Esophagus muscularis mucosa (tissue), 4 donors: ENCODE measurements at regions not wholly inside any gene's neighbourhood (a gene's known extent, or its start where the extent isn't known, plus 50 kb on each side); places are given as distances from the start of the nearest gene placed in this dataset.

ENCODE experiments used
- DNase-seq: peaks from one replicate; pipeline ENCODE4 v3.0.0-alpha.2; 2017; ENCODE audit errors: extremely low spot score
- H3K27ac ChIP-seq, 4 donors: fragments of 200-600 bp; sonication (generic); replicated peaks in 1 of 4; 1 replicate in 3 of 4; 2 replicates in 1 of 4; pipeline ENCODE4 v1.5.1; 2016 to 2019; ENCODE audit warnings: mild to moderate bottlenecking in 1 of 4
- H3K27me3 ChIP-seq, 4 donors: fragments of 200-600 bp; sonication (generic); one replicate each; pipeline versions ENCODE4 v1.5.1 to v1.6.0; 2016 to 2019
- H3K36me3 ChIP-seq, 4 donors: fragments of 200-600 bp; sonication (generic); one replicate each; pipeline ENCODE4 v1.5.1; 2016 to 2019
- H3K4me1 ChIP-seq, 4 donors: fragments of 200-600 bp; sonication (generic); one replicate each; pipeline ENCODE4 v1.5.1; 2016 to 2019
- H3K4me3 ChIP-seq, 4 donors: fragments of 200-600 bp; sonication (generic); 1 replicate in 2 of 4; 2 replicates in 2 of 4; pipeline ENCODE4 v1.5.1; 2016 to 2019; ENCODE audit warnings: mild to moderate bottlenecking in 4 of 4, moderate library complexity in 1 of 4
- H3K9me3 ChIP-seq, 4 donors: fragments of 200-600 bp; sonication (generic); 1 replicate in 3 of 4; 2 replicates in 1 of 4; pipeline ENCODE4 v1.5.1; 2016 to 2019
- EP300 ChIP-seq: sonication (generic); formaldehyde crosslinking; IDR thresholded peaks from one replicate; pipeline ENCODE4 v1.6.1; 2017; ENCODE audit warnings: antibody characterized with exemption
- POLR2A ChIP-seq: fragments of 450-650 bp; IDR thresholded peaks from one replicate; pipeline ENCODE4 v1.6.1; 2017; ENCODE audit warnings: antibody characterized with exemption, moderate library complexity, mild to moderate bottlenecking, low read depth
- POLR2AphosphoS5 ChIP-seq, 2 donors: sonication (generic); formaldehyde crosslinking; IDR thresholded peaks; one replicate each; pipeline ENCODE4 v1.6.1; 2017; ENCODE audit warnings: antibody characterized with exemption in 2 of 2
- WGBS: methylation state at CpG from one replicate; pipeline ENCODE4 v1.1.5; 2018; 5-methylcytosine and 5-hydroxymethylcytosine counted together
- intact Hi-C: fragments of 100-400 bp; cut with DNase I; formaldehyde crosslinking; loops from one replicate; pipeline ENCODE4 v1.15.1; 2023
- TF ChIP-seq, protein P1 (sequence below), 3 experiments: fragments of 200-600 bp in 2 of 3; fragments of 450-650 bp in 1 of 3; sonication (generic) in 2 of 3; IDR thresholded peaks; one replicate each; pipeline ENCODE4 v1.5.1; 2017 to 2019; ENCODE audit warnings: antibody characterized with exemption in 3 of 3, mild to moderate bottlenecking in 2 of 3, moderate library complexity in 1 of 3

DNA sequence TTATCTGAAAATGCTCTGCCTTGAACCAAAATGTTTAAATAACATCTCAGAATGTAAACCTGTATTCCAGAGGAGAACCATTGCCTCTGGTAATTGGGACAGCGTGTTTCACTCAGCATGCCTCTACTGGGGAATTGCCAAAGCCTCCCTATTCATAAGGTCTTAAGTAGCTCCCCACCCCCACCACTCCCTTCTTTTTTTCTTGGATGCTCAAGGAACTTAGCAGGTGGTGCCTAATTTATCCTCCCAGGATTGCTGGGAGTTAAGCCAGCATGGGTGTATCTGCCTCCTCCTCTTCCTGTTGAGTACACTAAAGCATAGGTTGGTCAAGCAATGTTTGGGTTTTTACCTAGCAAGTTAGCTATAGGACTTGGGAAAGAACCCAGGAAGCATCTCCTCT lies 220.2 kb downstream of the DMAC1 start:
- intact Hi-C loops: no loop called here
- DNase-seq: no peak

DNA sequence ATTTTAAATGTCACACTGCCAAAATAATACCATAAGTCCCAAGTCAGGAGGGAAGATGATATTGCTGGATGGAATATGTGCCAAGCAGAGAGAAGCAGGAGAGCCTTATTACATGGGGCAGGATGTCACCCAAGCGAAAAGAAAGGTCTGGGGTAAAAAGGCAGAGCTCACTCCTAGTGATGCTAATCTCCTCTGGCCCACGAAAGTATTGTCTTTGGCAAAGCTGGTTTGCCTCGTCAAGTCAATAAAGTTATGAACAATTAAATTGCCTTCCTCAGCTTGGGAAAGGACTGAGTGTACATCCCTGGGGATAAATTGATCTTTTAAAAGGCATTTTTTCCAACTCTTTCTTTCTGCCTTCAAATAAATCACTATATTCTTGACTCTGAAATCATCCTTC lies 220.6 kb downstream of the DMAC1 start:
- WGBS: 39% methylated on average over 3 of the region's 3 CpGs
- intact Hi-C loops: no loop called here
- no peak for DNase-seq

More for the DNA sequence above, 220.2 kb downstream of the DMAC1 start:
- no peaks in the 10 kb centered on the region for H3K36me3 ChIP-seq
- TF ChIP-seq EP300: no peak
- TF ChIP-seq, protein P1, sequence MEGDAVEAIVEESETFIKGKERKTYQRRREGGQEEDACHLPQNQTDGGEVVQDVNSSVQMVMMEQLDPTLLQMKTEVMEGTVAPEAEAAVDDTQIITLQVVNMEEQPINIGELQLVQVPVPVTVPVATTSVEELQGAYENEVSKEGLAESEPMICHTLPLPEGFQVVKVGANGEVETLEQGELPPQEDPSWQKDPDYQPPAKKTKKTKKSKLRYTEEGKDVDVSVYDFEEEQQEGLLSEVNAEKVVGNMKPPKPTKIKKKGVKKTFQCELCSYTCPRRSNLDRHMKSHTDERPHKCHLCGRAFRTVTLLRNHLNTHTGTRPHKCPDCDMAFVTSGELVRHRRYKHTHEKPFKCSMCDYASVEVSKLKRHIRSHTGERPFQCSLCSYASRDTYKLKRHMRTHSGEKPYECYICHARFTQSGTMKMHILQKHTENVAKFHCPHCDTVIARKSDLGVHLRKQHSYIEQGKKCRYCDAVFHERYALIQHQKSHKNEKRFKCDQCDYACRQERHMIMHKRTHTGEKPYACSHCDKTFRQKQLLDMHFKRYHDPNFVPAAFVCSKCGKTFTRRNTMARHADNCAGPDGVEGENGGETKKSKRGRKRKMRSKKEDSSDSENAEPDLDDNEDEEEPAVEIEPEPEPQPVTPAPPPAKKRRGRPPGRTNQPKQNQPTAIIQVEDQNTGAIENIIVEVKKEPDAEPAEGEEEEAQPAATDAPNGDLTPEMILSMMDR (IDR thresholded peaks at IDR 0.05): no peak
- no peak for TF ChIP-seq POLR2A
- TF ChIP-seq POLR2AphosphoS5 (IDR thresholded peaks at IDR 0.05): no peak
- no peaks in the 10 kb centered on the region for H3K4me1 ChIP-seq
- H3K27ac ChIP-seq: no peak overlapping the region
- H3K4me3 ChIP-seq: no peak overlapping the region
- WGBS: 63% methylated on average over 1 of the region's 1 CpG
- no peaks in the 10 kb centered on the region for H3K27me3 ChIP-seq
- H3K9me3 ChIP-seq: no peaks in the 10 kb centered on the region

DNA sequence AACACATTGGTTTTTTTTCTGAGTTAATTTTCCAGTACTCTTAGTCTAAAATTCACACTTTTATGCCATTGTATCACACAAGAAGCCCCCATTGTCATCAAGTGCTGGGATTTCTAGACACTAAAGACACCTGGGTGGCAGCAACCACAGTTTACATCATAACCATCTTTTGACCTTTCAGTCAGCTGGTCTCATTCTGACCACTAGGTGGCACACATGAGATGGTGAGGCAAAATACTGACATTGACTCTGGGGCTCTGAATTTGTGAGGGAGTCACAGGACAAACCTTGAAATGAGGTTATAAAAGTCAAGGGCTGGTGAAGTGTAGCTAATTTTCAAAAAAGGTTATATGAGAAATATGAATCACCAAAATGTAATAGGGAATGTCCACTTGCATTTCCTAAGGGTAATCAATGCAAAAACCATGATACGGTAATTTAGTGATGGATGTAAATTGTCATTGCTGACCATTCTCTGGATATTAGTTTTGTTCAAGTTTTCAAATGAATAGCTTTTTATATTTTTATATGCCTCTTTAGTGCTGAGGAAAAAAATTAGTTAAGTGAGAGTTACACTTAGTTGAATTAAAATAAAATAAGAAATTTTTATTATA lies 229.4 kb downstream of the DMAC1 start:
- Histone ChIP-seq H3K36me3 (no peaks in the 10 kb centered on the region), H3K9me3 (no peaks in the 10 kb centered on the region), H3K27me3 (no peaks in the 10 kb centered on the region), H3K4me3 (no peak overlapping the region), H3K27ac (no peak overlapping the region), H3K4me1 (no peaks in the 10 kb centered on the region)
- no peak for TF ChIP-seq EP300
- TF ChIP-seq, protein P1 (IDR thresholded peaks at IDR 0.05): peak; percentile 37 to 60 (median 53)
- WGBS: 96% methylated on average over 1 of the region's 1 CpG
- DNase-seq: no peak
- intact Hi-C loops: no loop called here

More for the DNA sequence above, 220.6 kb downstream of the DMAC1 start:
- TF ChIP-seq POLR2AphosphoS5 (IDR thresholded peaks at IDR 0.05) (no peak), POLR2A (no peak), EP300 (no peak)
- TF ChIP-seq, protein P1 (IDR thresholded peaks at IDR 0.05): no peak
- Histone ChIP-seq H3K27me3 (no peaks in the 10 kb centered on the region), H3K4me1 (no peaks in the 10 kb centered on the region), H3K27ac (no peak overlapping the region), H3K36me3 (no peaks in the 10 kb centered on the region), H3K4me3 (no peak overlapping the region), H3K9me3 (no peaks in the 10 kb centered on the region)

DNA sequence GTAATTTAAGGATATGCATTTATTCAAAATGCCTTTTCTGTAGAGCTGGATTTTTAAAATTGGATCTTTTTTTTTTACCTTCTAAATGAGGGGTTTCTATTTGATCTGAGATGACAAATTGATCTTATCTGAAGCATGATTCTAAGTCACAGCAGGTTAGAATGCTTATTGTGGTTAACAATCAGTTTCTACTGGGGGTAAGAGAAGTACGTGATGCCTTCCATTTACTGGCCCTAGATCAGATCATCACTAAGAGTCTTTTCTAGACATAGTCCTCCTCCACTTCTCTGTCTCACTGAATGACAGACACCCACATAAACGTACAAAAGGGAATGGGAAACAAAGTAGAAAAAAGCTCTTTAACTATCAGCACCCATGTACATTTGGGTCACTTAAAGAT lies 231.9 kb downstream of the DMAC1 start:
- WGBS: 65% methylated on average over 2 of the region's 2 CpGs
- H3K4me3 ChIP-seq: no peak overlapping the region
- TF ChIP-seq POLR2AphosphoS5 (IDR thresholded peaks at IDR 0.05) (no peak), POLR2A (no peak), EP300 (no peak)
- TF ChIP-seq, protein P1 (IDR thresholded peaks at IDR 0.05): no peak
- intact Hi-C loops: no loop called here
- no peaks in the 10 kb centered on the region for H3K36me3 ChIP-seq
- H3K27ac ChIP-seq: no peak overlapping the region
- no peaks in the 10 kb centered on the region for H3K4me1 ChIP-seq
- H3K9me3 ChIP-seq: no peaks in the 10 kb centered on the region
- DNase-seq: no peak
- H3K27me3 ChIP-seq: no peaks in the 10 kb centered on the region

DNA sequence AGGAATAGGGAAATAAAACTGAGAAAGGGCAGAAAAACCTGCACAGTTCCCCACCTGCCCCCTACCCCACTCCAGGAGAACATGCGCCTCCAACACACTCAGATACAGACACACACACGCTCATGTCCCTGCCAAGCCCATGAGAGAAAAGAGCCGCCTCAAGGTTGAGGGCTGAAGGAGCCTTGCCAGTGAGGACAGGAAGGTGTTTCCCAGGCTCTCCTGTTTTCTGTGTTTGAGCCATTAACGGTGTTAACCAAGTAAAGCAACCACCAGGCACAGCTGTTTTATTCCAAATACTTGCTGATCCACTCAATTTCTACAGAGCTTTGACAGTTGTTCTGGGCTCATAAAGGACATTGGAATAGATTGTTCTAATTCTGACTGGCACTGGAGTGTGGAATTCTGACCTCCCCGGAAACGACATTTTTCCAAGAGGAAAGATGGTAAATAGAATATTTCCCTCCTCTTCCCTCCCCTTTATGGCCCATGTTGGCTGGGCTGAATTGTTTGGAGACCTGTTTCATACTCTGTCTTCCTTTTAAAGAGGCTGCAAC lies 238.0 kb downstream of the DMAC1 start:
- intact Hi-C loops: no loop called here
- TF ChIP-seq, protein P1 (IDR thresholded peaks at IDR 0.05): no peak
- no peak overlapping the region for H3K27ac ChIP-seq
- no peak overlapping the region for H3K4me3 ChIP-seq
- no peaks in the 10 kb centered on the region for H3K4me1 ChIP-seq
- DNase-seq: no peak
- no peaks in the 10 kb centered on the region for H3K9me3 ChIP-seq
- H3K27me3 ChIP-seq: no peaks in the 10 kb centered on the region
- 83% methylated on average over 6 of the region's 6 CpGs for WGBS
- H3K36me3 ChIP-seq: no peaks in the 10 kb centered on the region
